K562 (cell line): ENCODE measurements at regions not wholly inside any gene's neighbourhood (a gene's known extent, or its start where the extent isn't known, plus 50 kb on each side); places are given as distances from the start of the nearest gene placed in this dataset.

Source experiments
- ATAC-seq: fragments of 200-7000 bp; cut with Tn5 transposase; 3 replicates; pipeline ENCODE4 v1.9.1; 2020; ENCODE audit warnings: moderate library complexity
- BruUV-seq: library from RNA; stranded (reverse); fragments of 400-500 nt; replicated peaks from 2 replicates; lab custom pipeline; 2021; lab: Mats Ljungman, UMichigan
- CTCF ChIA-PET: fragments of 300-600 bp; formaldehyde crosslinking; extraction: SDS; loops from one replicate; lab custom pipeline; 2021; ENCODE audit warnings: low intra/inter-chr PET ratio; lab: Yijun Ruan, JAX
- POLR2A ChIA-PET: fragments of 300-600, 350-650 bp; sonication (Branson Sonifier 250); formaldehyde crosslinking; extraction: SDS; loops from one replicate; lab custom pipeline; 2021; ENCODE audit warnings: antibody characterized with exemption, inconsistent platforms; lab: Yijun Ruan, JAX
- DNase-seq, 4 experiments: peaks; one replicate each; pipeline versions ENCODE4 v3.0.0 to v3.0.0-alpha.2; 2011 to 2018; ENCODE audit warnings: low spot score in 3 of 4, mixed read lengths in 3 of 4; ENCODE audit errors: extremely low read depth in 1 of 4
- FAIRE-seq: peaks from 2 replicates; lab custom pipeline; 2011; peaks lifted over from hg19 to GRCh38; lab: Jason Lieb, UNC
- H2AFZ ChIP-seq: 2 replicates; pipeline ENCODE4 v1.6.0; 2011; ENCODE audit warnings: low read depth, low read length, control low read depth, inconsistent platforms
- H3K27ac ChIP-seq: fragments of 200-600 bp; 3 replicates; pipeline ENCODE4 v1.8.0; 2011; ENCODE audit warnings: low read depth, mild to moderate bottlenecking, control low read depth, inconsistent platforms, low read length, moderate library complexity, mixed read lengths; ENCODE audit errors: extremely low read depth
- H3K27me3 ChIP-seq, 2 experiments: fragments of 300-600 bp in 1 of 2; 2 replicates in 1 of 2; 3 replicates in 1 of 2; pipeline versions ENCODE4 v1.6.0 to v1.8.0; 2011; ENCODE audit warnings: inconsistent platforms in 2 of 2, low read length in 2 of 2, mild to moderate bottlenecking in 1 of 2, mixed read lengths in 1 of 2, moderate library complexity in 1 of 2; ENCODE audit not compliant: control insufficient read depth in 2 of 2, insufficient read depth in 2 of 2
- H3K36me3 ChIP-seq: fragments of 300-600 bp; 3 replicates; pipeline ENCODE4 v1.8.0; 2011; ENCODE audit warnings: mild to moderate bottlenecking, low read length, inconsistent platforms; ENCODE audit not compliant: control insufficient read depth, insufficient read depth
- H3K4me1 ChIP-seq, 2 experiments: fragments of 200-600 bp in 1 of 2; replicated peaks in 1 of 2; 2 replicates in 1 of 2; 3 replicates in 1 of 2; pipeline versions ENCODE4 v1.5.1 to v1.8.0; 2011; ENCODE audit warnings: inconsistent platforms in 2 of 2, low read length in 2 of 2, mild to moderate bottlenecking in 1 of 2, mixed read lengths in 1 of 2, moderate library complexity in 1 of 2; ENCODE audit not compliant: control insufficient read depth in 2 of 2, insufficient read depth in 2 of 2
- H3K4me2 ChIP-seq: 2 replicates; pipeline ENCODE4 v1.6.1; 2011; ENCODE audit warnings: low read length, control low read depth, inconsistent platforms, mixed read lengths; ENCODE audit not compliant: insufficient read depth
- H3K4me3 ChIP-seq: fragments of 200-600 bp; sonication (generic), shearing (Covaris generic); 2 replicates; pipeline ENCODE4 v1.5.1; 2016; ENCODE audit warnings: control low read depth, inconsistent platforms
- H3K79me2 ChIP-seq: fragments of 200-600 bp; 3 replicates; pipeline ENCODE4 v1.8.0; 2011; ENCODE audit warnings: low read length, inconsistent platforms; ENCODE audit not compliant: control insufficient read depth, insufficient read depth
- H3K9ac ChIP-seq, 2 experiments: 2 replicates each; pipeline versions ENCODE4 v1.6.0 to v1.6.1; 2011; ENCODE audit warnings: low read depth in 2 of 2, low read length in 2 of 2, control low read depth in 1 of 2, inconsistent platforms in 1 of 2, mild to moderate bottlenecking in 1 of 2, mixed read lengths in 1 of 2; ENCODE audit not compliant: insufficient read depth in 1 of 2
- H3K9me1 ChIP-seq: one replicate; pipeline ENCODE4 v1.6.0; 2011; ENCODE audit warnings: inconsistent platforms, mild to moderate bottlenecking, low read length, moderate library complexity; ENCODE audit not compliant: control insufficient read depth, insufficient read depth
- H3K9me3 ChIP-seq: replicated peaks from 2 replicates; pipeline ENCODE4 v1.5.1; 2011; ENCODE audit warnings: low read depth, low read length, inconsistent platforms; ENCODE audit not compliant: control insufficient read depth, insufficient read depth
- H4K20me1 ChIP-seq: replicated peaks from 2 replicates; pipeline ENCODE4 v1.6.1; 2011; ENCODE audit warnings: low read length, inconsistent platforms, mixed read lengths; ENCODE audit not compliant: control insufficient read depth, insufficient read depth
- ARID1B ChIP-seq: fragments of 450-650 bp; IDR thresholded peaks from 2 replicates; pipeline ENCODE4 v1.6.1; 2016; ENCODE audit warnings: antibody characterized with exemption, mild to moderate bottlenecking, inconsistent platforms
- CEBPB ChIP-seq: fragments of 450-650 bp; IDR thresholded peaks from 2 replicates; pipeline ENCODE4 v1.6.1; 2016; ENCODE audit warnings: missing genetic modification characterization, missing compliant biosample characterization
- DIDO1 ChIP-seq: fragments of 450-650 bp; IDR thresholded peaks from 2 replicates; pipeline ENCODE4 v1.6.1; 2016; ENCODE audit warnings: low read depth, missing biosample characterization, missing genetic modification characterization
- ETV5 ChIP-seq: sonication (generic); formaldehyde crosslinking; IDR thresholded peaks from 2 replicates; pipeline ENCODE4 v1.4.0; 2020; ENCODE audit warnings: low read depth, mild to moderate bottlenecking, missing genetic modification reagents
- HMGN3 ChIP-seq: IDR thresholded peaks from 2 replicates; pipeline ENCODE4 v1.6.1; 2011; ENCODE audit warnings: borderline replicate concordance, low read depth, mild to moderate bottlenecking, mixed read lengths, low read length; ENCODE audit not compliant: insufficient read length; ENCODE audit errors: extremely low read depth
- IRF1 ChIP-seq: sonication (generic); formaldehyde crosslinking; IDR thresholded peaks from 2 replicates; pipeline ENCODE4 v1.8.0; 2022; ENCODE audit warnings: missing genetic modification reagents, mild to moderate bottlenecking, borderline replicate concordance
- JUNB ChIP-seq: fragments of 450-650 bp; formaldehyde crosslinking; conservative IDR thresholded peaks from 2 replicates; pipeline ENCODE4 v1.4.0; 2020; ENCODE audit warnings: mild to moderate bottlenecking
- MAZ ChIP-seq, 2 experiments: fragments of 450-650 bp in 1 of 2; sonication (generic) in 1 of 2; formaldehyde crosslinking; IDR thresholded peaks in 1 of 2; conservative IDR thresholded peaks in 1 of 2; 2 replicates each; pipeline versions ENCODE4 v1.4.0 to v1.5.0; 2020; ENCODE audit warnings: mild to moderate bottlenecking in 1 of 2, missing genetic modification reagents in 1 of 2
- MBD1 ChIP-seq: fragments of 250-450 bp; sonication (Bioruptor Pico); IDR thresholded peaks from 2 replicates; pipeline ENCODE4 v1.8.0; 2022; ENCODE audit warnings: inconsistent platforms
- MCM7 ChIP-seq, 2 experiments: fragments of 450-650 bp; IDR thresholded peaks; 2 replicates each; pipeline ENCODE4 v1.6.1; 2016 to 2018
- NRF1 ChIP-seq, 2 experiments: fragments of 450-650 bp; IDR thresholded peaks in 1 of 2; conservative IDR thresholded peaks in 1 of 2; 2 replicates each; pipeline ENCODE4 v1.6.1; 2014; ENCODE audit warnings: mild to moderate bottlenecking in 2 of 2
- SPI1 ChIP-seq: IDR thresholded peaks from 2 replicates; pipeline ENCODE4 v1.6.1; 2011; ENCODE audit warnings: low read depth, low read length, control low read depth, borderline replicate concordance
- TBL1XR1 ChIP-seq, 2 experiments: IDR thresholded peaks; 2 replicates each; pipeline ENCODE4 v1.6.1; 2012; ENCODE audit warnings: improper control_type of control experiment in 2 of 2, low read length in 2 of 2, mild to moderate bottlenecking in 1 of 2
- ZBTB17 ChIP-seq: fragments of 450-650 bp; formaldehyde crosslinking; IDR thresholded peaks from 2 replicates; pipeline ENCODE4 v1.4.0; 2020; ENCODE audit warnings: mild to moderate bottlenecking
- ZBTB9 ChIP-seq: fragments of 450-650 bp; formaldehyde crosslinking; IDR thresholded peaks from 2 replicates; pipeline ENCODE4 v1.4.0; 2020; ENCODE audit warnings: mild to moderate bottlenecking, moderate library complexity
- ZNF780A ChIP-seq: fragments of 250-450 bp; sonication (Bioruptor Pico); IDR thresholded peaks from 2 replicates; pipeline ENCODE4 v1.5.0; 2021; ENCODE audit warnings: mild to moderate bottlenecking
- WGBS: fragments of 100-300 bp; shearing (Covaris generic); methylation state at CpG from one replicate; pipeline ENCODE4 v1.1.6; 2016; ENCODE audit warnings: low coverage, mixed read lengths; ENCODE audit not compliant: insufficient coverage; ENCODE audit errors: missing lambda C conversion rate; 5-methylcytosine and 5-hydroxymethylcytosine counted together
- in situ Hi-C: fragments of 300-500 bp; cut with MboI; formaldehyde crosslinking; loops from 4 replicates; pipeline ENCODE4 v1.15.0; 2018; ENCODE audit warnings: inconsistent platforms, mixed read lengths
- intact Hi-C: fragments of 100-400 bp; cut with micrococcal nuclease; formaldehyde crosslinking; loops from 2 replicates; pipeline ENCODE4 v1.14.2; 2022

- TF ChIP-seq MBD1 = no peak
- TF ChIP-seq SPI1 = peak; percentile 42; the same call in 1 of the 2 replicates
- no peak for TF ChIP-seq JUNB (CRISPR knock-in tag)
- no peak for TF ChIP-seq ZBTB17 (CRISPR knock-in tag)
- TF ChIP-seq, all 486 proteins: peak for 10
Measured at GRCh38 chr16:86928523-86929011, 350.2 kb downstream of the FOXL1 start (continued).

- BruUV-seq = no TSS peak
- ChIA-PET POLR2A (interaction anchor here (0.6 to 0.8 kb wide), 2 partner anchors 55 to 276 kb away, joined by 3 read pairs; no protein-coding TSS in a partner anchor), CTCF (no interaction called here)
- Histone ChIP-seq H3K4me2 (peak overlapping the region; percentile 42), H3K4me1 (peaks cover 19 to 26% of the 10 kb centered on the region in 2 experiments), H3K27me3 (peaks cover 12 to 73% of the 10 kb centered on the region in 2 experiments), H3K9me3 (no peaks in the 10 kb centered on the region; the same call in 1 of the 2 replicates), H3K79me2 (no peaks in the 10 kb centered on the region), H3K36me3 (no peaks in the 10 kb centered on the region), H2AFZ (peak overlapping the region; percentile 43; the same call in 1 of the 2 replicates), H3K27ac (peak overlapping the region; percentile 24; the same call in 1 of the 3 replicates), H3K4me3 (no peak overlapping the region), H4K20me1 (peaks cover 9% of the 10 kb centered on the region), H3K9me1 (no peaks in the 10 kb centered on the region), H3K9ac (peak overlapping the region in 1 of 2 experiments; percentile 64; a peak in 1 of 4 replicates)
- WGBS = 5% methylated on average over 30 of the region's 45 CpGs
- ATAC-seq (peak; percentile 92), DNase-seq (peak; percentile 60 to 86 (median 71)), FAIRE-seq (peak; percentile 32)
- intact Hi-C loops = no loop called here
- in situ Hi-C loops = no loop called here
- TF ChIP-seq MCM7 (IDR thresholded peaks at IDR 0.05) = no peak
- TF ChIP-seq NRF1 (conservative IDR thresholded peaks at IDR 0.05 in 1 of 2, IDR thresholded peaks at IDR 0.05 in 1 of 2) = no peak
- TF ChIP-seq ZNF780A (CRISPR knock-in tag) = no peak
- TF ChIP-seq HMGN3 = peak; percentile 40
- TF ChIP-seq DIDO1 = no peak
- peak; percentile 89 for TF ChIP-seq ARID1B
- no peak for TF ChIP-seq ZBTB9 (CRISPR knock-in tag)
- TF ChIP-seq ETV5 = peak; percentile 92
- TF ChIP-seq IRF1 = no peak
- TF ChIP-seq MAZ (CRISPR knock-in tag; conservative IDR thresholded peaks at IDR 0.05 in 1 of 2, IDR thresholded peaks at IDR 0.05 in 1 of 2) = peak in 1 of 2 experiments; percentile 43; a peak in 1 of 4 replicates
- peak in 1 of 2 experiments; percentile 80; a peak in 1 of 4 replicates for TF ChIP-seq TBL1XR1 (IDR thresholded peaks at IDR 0.05; ENCODE audit: low read length in 2 of 2)
- no peak for TF ChIP-seq CEBPB (tag)
Measured at GRCh38 chr16:86929057-86929871, 350.9 kb downstream of the FOXL1 start.
